ENCODE measurements at regions not wholly inside any gene's neighbourhood (a gene's known extent, or its start where the extent isn't known, plus 50 kb on each side); places are given as distances from the start of the nearest gene placed in this dataset.

GRCh38 chr5:29412979-29413378 is 1780.5 kb upstream of the CDH6 start:
- Histone ChIP-seq H3K27me3 (ENCODE audit: control insufficient read depth, insufficient read depth, low read length) (no peaks in the 10 kb centered on the region), H3K36me3 (ENCODE audit: control insufficient read depth, insufficient read depth, low read length) (no peaks in the 10 kb centered on the region), H3K9ac (ENCODE audit: low read depth, low read length) (no peak overlapping the region), H3K4me3 (ENCODE audit: low read depth, low read length) (no peak overlapping the region), H3K9me3 (ENCODE audit: control insufficient read depth, insufficient read depth, low read length) (no peaks in the 10 kb centered on the region), H3K4me1 (ENCODE audit: control insufficient read depth, insufficient read depth, low read length) (no peaks in the 10 kb centered on the region)

GRCh38 chr5:29402270-29402669 is 1791.2 kb upstream of the CDH6 start:
- Histone ChIP-seq H3K4me1 (ENCODE audit: control insufficient read depth, insufficient read depth, low read length) (no peaks in the 10 kb centered on the region), H3K36me3 (ENCODE audit: control insufficient read depth, insufficient read depth, low read length) (no peaks in the 10 kb centered on the region), H3K4me3 (ENCODE audit: low read depth, low read length) (no peak overlapping the region), H3K9me3 (ENCODE audit: control insufficient read depth, insufficient read depth, low read length) (no peaks in the 10 kb centered on the region), H3K9ac (ENCODE audit: low read depth, low read length) (no peak overlapping the region), H3K27me3 (ENCODE audit: control insufficient read depth, insufficient read depth, low read length) (no peaks in the 10 kb centered on the region)

DNA sequence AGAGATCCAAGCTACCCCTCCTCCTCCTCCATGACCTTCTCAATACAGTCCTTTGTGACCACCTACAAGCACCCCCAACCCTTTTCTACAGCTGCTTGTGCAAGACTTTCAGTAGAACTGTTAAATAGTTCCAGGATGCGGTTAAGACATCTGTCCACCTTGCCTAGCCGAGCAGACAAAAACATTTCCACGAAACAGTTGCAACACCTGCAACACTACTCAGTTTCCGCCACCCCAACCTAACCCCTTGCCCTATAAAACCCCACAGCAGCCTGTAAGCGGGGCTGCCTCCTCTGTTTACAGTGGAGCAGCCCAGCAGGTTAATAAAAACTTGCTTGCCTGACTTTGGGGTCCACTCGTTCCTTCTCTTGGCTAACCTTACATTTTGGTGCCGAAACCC is 1803.5 kb upstream of the CDH6 start:
- H3K27me3 ChIP-seq (ENCODE audit: control insufficient read depth, insufficient read depth, low read length): no peaks in the 10 kb centered on the region
- H3K9me3 ChIP-seq (ENCODE audit: control insufficient read depth, insufficient read depth, low read length): no peaks in the 10 kb centered on the region
- H3K36me3 ChIP-seq (ENCODE audit: control insufficient read depth, insufficient read depth, low read length): no peaks in the 10 kb centered on the region
- no peak overlapping the region for H3K4me3 ChIP-seq (ENCODE audit: low read depth, low read length)
- no peaks in the 10 kb centered on the region for H3K4me1 ChIP-seq (ENCODE audit: control insufficient read depth, insufficient read depth, low read length)
- H3K9ac ChIP-seq (ENCODE audit: low read depth, low read length): no peak overlapping the region

- Histone ChIP-seq H3K4me1 (ENCODE audit: control insufficient read depth, insufficient read depth, low read length) (no peaks in the 10 kb centered on the region), H3K27me3 (ENCODE audit: control insufficient read depth, insufficient read depth, low read length) (no peaks in the 10 kb centered on the region), H3K9me3 (ENCODE audit: control insufficient read depth, insufficient read depth, low read length) (no peaks in the 10 kb centered on the region), H3K4me3 (ENCODE audit: low read depth, low read length) (no peak overlapping the region), H3K9ac (ENCODE audit: low read depth, low read length) (no peak overlapping the region), H3K36me3 (ENCODE audit: control insufficient read depth, insufficient read depth, low read length) (no peaks in the 10 kb centered on the region)
Measured at GRCh38 chr5:29387384-29387783, 1806.1 kb upstream of the CDH6 start.

GRCh38 chr5:29382780-29383179 is 1810.7 kb upstream of the CDH6 start:
- no peak overlapping the region for H3K9ac ChIP-seq (ENCODE audit: low read depth, low read length)
- H3K4me3 ChIP-seq (ENCODE audit: low read depth, low read length): no peak overlapping the region
- H3K27me3 ChIP-seq (ENCODE audit: control insufficient read depth, insufficient read depth, low read length): no peaks in the 10 kb centered on the region
- no peaks in the 10 kb centered on the region for H3K36me3 ChIP-seq (ENCODE audit: control insufficient read depth, insufficient read depth, low read length)
- H3K9me3 ChIP-seq (ENCODE audit: control insufficient read depth, insufficient read depth, low read length): no peaks in the 10 kb centered on the region
- H3K4me1 ChIP-seq (ENCODE audit: control insufficient read depth, insufficient read depth, low read length): no peaks in the 10 kb centered on the region

DNA sequence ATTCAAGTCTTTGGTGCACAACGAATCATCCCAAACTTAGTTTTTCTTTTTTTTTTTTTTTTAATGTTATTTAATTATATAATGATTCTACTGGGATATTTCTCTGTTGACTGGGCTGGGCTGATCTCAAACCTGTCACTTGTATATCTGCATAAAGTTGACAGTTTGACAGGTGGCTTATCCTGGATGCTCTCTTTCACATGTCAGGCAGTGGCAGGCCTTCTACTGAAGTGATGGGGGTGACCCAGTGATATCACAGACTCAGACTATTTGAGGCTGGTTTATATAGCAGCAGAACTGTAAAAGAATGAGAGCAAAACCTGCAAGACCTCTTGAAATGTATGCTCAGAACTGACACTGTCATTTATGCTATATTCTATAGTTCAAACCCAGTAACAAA is 1813.5 kb upstream of the CDH6 start:
- H3K9me3 ChIP-seq (ENCODE audit: control insufficient read depth, insufficient read depth, low read length): no peaks in the 10 kb centered on the region
- H3K36me3 ChIP-seq (ENCODE audit: control insufficient read depth, insufficient read depth, low read length): no peaks in the 10 kb centered on the region
- H3K4me1 ChIP-seq (ENCODE audit: control insufficient read depth, insufficient read depth, low read length): no peaks in the 10 kb centered on the region
- no peak overlapping the region for H3K9ac ChIP-seq (ENCODE audit: low read depth, low read length)
- no peak overlapping the region for H3K4me3 ChIP-seq (ENCODE audit: low read depth, low read length)
- no peaks in the 10 kb centered on the region for H3K27me3 ChIP-seq (ENCODE audit: control insufficient read depth, insufficient read depth, low read length)

GRCh38 chr5:29379619-29380018 is 1813.9 kb upstream of the CDH6 start:
- no peaks in the 10 kb centered on the region for H3K4me1 ChIP-seq (ENCODE audit: control insufficient read depth, insufficient read depth, low read length)
- H3K36me3 ChIP-seq (ENCODE audit: control insufficient read depth, insufficient read depth, low read length): no peaks in the 10 kb centered on the region
- no peak overlapping the region for H3K9ac ChIP-seq (ENCODE audit: low read depth, low read length)
- H3K4me3 ChIP-seq (ENCODE audit: low read depth, low read length): no peak overlapping the region
- H3K9me3 ChIP-seq (ENCODE audit: control insufficient read depth, insufficient read depth, low read length): no peaks in the 10 kb centered on the region
- no peaks in the 10 kb centered on the region for H3K27me3 ChIP-seq (ENCODE audit: control insufficient read depth, insufficient read depth, low read length)

GRCh38 chr5:29378104-29378503 is 1815.4 kb upstream of the CDH6 start:
- Histone ChIP-seq H3K9ac (ENCODE audit: low read depth, low read length) (no peak overlapping the region), H3K27me3 (ENCODE audit: control insufficient read depth, insufficient read depth, low read length) (no peaks in the 10 kb centered on the region), H3K4me1 (ENCODE audit: control insufficient read depth, insufficient read depth, low read length) (no peaks in the 10 kb centered on the region), H3K36me3 (ENCODE audit: control insufficient read depth, insufficient read depth, low read length) (no peaks in the 10 kb centered on the region), H3K4me3 (ENCODE audit: low read depth, low read length) (no peak overlapping the region), H3K9me3 (ENCODE audit: control insufficient read depth, insufficient read depth, low read length) (no peaks in the 10 kb centered on the region)

GRCh38 chr5:29370248-29370647 is 1823.2 kb upstream of the CDH6 start:
- Histone ChIP-seq H3K4me1 (ENCODE audit: control insufficient read depth, insufficient read depth, low read length) (no peaks in the 10 kb centered on the region), H3K9ac (ENCODE audit: low read depth, low read length) (no peak overlapping the region), H3K4me3 (ENCODE audit: low read depth, low read length) (no peak overlapping the region), H3K27me3 (ENCODE audit: control insufficient read depth, insufficient read depth, low read length) (no peaks in the 10 kb centered on the region), H3K36me3 (ENCODE audit: control insufficient read depth, insufficient read depth, low read length) (no peaks in the 10 kb centered on the region), H3K9me3 (ENCODE audit: control insufficient read depth, insufficient read depth, low read length) (no peaks in the 10 kb centered on the region)

- H3K9ac ChIP-seq (ENCODE audit: low read depth, low read length): no peak overlapping the region
- no peaks in the 10 kb centered on the region for H3K36me3 ChIP-seq (ENCODE audit: control insufficient read depth, insufficient read depth, low read length)
- H3K9me3 ChIP-seq (ENCODE audit: control insufficient read depth, insufficient read depth, low read length): no peaks in the 10 kb centered on the region
- no peak overlapping the region for H3K4me3 ChIP-seq (ENCODE audit: low read depth, low read length)
- H3K4me1 ChIP-seq (ENCODE audit: control insufficient read depth, insufficient read depth, low read length): no peaks in the 10 kb centered on the region
- H3K27me3 ChIP-seq (ENCODE audit: control insufficient read depth, insufficient read depth, low read length): no peaks in the 10 kb centered on the region
Measured at GRCh38 chr5:29367176-29367833, 1826.2 kb upstream of the CDH6 start.

- Histone ChIP-seq H3K4me3 (ENCODE audit: low read depth, low read length) (no peak overlapping the region), H3K4me1 (ENCODE audit: control insufficient read depth, insufficient read depth, low read length) (no peaks in the 10 kb centered on the region)
Measured at GRCh38 chr5:29351170-29351569, 1842.3 kb upstream of the CDH6 start.

DNA sequence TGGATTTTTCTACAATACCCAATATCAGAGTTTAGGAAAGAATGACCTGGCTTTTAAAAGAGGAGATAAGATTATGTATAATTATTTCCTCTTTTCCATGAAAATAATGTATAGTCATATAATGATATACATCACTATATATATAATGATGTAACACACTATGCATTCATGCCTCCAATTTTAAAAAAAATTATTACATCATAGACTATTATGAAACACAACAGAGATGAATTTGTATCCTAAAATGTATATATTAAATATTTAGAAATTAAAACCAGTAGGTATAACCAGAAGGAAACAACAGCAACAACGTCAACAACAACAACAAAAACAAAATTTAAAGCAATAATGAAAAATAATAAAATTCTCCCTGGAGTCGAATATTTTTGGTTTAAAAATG is 1856.5 kb upstream of the CDH6 start:
- H3K4me1 ChIP-seq (ENCODE audit: control insufficient read depth, insufficient read depth, low read length): no peaks in the 10 kb centered on the region
- no peak overlapping the region for H3K9ac ChIP-seq (ENCODE audit: low read depth, low read length)
- H3K9me3 ChIP-seq (ENCODE audit: control insufficient read depth, insufficient read depth, low read length): no peaks in the 10 kb centered on the region
- H3K27me3 ChIP-seq (ENCODE audit: control insufficient read depth, insufficient read depth, low read length): no peaks in the 10 kb centered on the region
- no peaks in the 10 kb centered on the region for H3K36me3 ChIP-seq (ENCODE audit: control insufficient read depth, insufficient read depth, low read length)
- no peak overlapping the region for H3K4me3 ChIP-seq (ENCODE audit: low read depth, low read length)

More at GRCh38 chr5:29351170-29351569, 1842.3 kb upstream of the CDH6 start:
- no peak overlapping the region for H3K9ac ChIP-seq (ENCODE audit: low read depth, low read length)
- H3K9me3 ChIP-seq (ENCODE audit: control insufficient read depth, insufficient read depth, low read length): no peaks in the 10 kb centered on the region
- H3K27me3 ChIP-seq (ENCODE audit: control insufficient read depth, insufficient read depth, low read length): no peaks in the 10 kb centered on the region
- H3K36me3 ChIP-seq (ENCODE audit: control insufficient read depth, insufficient read depth, low read length): no peaks in the 10 kb centered on the region
